BE2C (cell line): ENCODE measurements at regions not wholly inside any gene's neighbourhood (a gene's known extent, or its start where the extent isn't known, plus 50 kb on each side); places are given as distances from the start of the nearest gene placed in this dataset.

Experiments used
- DNase-seq: peaks from one replicate; pipeline ENCODE4 v3.0.0-alpha.2; 2020
- H3K27me3 ChIP-seq: fragments of 250-450 bp; sonication (Bioruptor Pico); 2 replicates; pipeline ENCODE4 v1.5.1; 2020; ENCODE audit warnings: mild to moderate bottlenecking
- H3K36me3 ChIP-seq: fragments of 250-450 bp; sonication (Bioruptor Pico); 2 replicates; pipeline ENCODE4 v1.5.1; 2020; ENCODE audit warnings: mild to moderate bottlenecking
- H3K4me1 ChIP-seq: fragments of 250-450 bp; sonication (Bioruptor Pico); 2 replicates; pipeline ENCODE4 v1.5.1; 2020
- H3K4me3 ChIP-seq: 2 replicates; pipeline ENCODE4 v1.5.1; 2011; ENCODE audit warnings: low read depth, low read length
- H3K9me3 ChIP-seq: fragments of 250-450 bp; sonication (Bioruptor Pico); 2 replicates; pipeline ENCODE4 v1.5.1; 2020
- TF ChIP-seq, protein P1 (sequence below): IDR thresholded peaks from 2 replicates; pipeline ENCODE4 v1.5.1; 2012; ENCODE audit warnings: mild to moderate bottlenecking, low read depth, low read length

DNA sequence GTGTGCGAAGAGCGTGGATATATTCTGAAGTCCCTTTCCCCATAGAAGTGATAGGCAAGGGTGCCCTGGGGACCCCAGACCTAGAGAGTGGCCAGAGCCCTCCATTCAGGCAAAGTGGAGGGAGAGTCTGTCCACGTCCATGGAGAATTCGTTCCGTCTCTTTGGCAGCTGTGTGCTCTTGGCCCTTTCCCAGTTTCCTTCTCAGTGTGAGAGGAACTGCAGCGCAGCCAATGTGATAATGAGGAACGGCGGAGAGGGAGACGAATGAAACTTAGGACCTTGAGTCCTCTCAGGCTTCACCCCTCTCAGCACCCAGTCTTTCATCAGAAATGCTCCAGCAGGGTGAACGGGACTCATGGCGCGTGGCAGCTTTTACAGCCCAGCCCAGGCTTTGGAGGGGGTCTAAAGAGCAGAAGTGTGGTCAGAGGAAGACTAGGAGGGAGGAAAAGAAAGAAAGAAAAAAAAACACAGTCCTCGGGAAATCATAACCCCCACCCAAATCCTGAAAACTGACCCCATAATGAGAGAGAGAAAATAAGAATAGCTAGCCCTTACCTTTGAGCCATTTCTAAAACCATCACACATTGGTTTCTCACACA, 95.0 kb upstream of the RIOK3 start:
- no peak for DNase-seq
- Histone ChIP-seq H3K4me1 (no peaks in the 10 kb centered on the region), H3K27me3 (no peaks in the 10 kb centered on the region), H3K36me3 (no peaks in the 10 kb centered on the region), H3K9me3 (no peaks in the 10 kb centered on the region), H3K4me3 (no peak overlapping the region)
- TF ChIP-seq, protein P1, sequence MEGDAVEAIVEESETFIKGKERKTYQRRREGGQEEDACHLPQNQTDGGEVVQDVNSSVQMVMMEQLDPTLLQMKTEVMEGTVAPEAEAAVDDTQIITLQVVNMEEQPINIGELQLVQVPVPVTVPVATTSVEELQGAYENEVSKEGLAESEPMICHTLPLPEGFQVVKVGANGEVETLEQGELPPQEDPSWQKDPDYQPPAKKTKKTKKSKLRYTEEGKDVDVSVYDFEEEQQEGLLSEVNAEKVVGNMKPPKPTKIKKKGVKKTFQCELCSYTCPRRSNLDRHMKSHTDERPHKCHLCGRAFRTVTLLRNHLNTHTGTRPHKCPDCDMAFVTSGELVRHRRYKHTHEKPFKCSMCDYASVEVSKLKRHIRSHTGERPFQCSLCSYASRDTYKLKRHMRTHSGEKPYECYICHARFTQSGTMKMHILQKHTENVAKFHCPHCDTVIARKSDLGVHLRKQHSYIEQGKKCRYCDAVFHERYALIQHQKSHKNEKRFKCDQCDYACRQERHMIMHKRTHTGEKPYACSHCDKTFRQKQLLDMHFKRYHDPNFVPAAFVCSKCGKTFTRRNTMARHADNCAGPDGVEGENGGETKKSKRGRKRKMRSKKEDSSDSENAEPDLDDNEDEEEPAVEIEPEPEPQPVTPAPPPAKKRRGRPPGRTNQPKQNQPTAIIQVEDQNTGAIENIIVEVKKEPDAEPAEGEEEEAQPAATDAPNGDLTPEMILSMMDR, result no peak

GRCh38 chr18:23359421-23359820, 93.7 kb upstream of the RIOK3 start:
- TF ChIP-seq, protein P1, result no peak
- Histone ChIP-seq H3K9me3 (no peaks in the 10 kb centered on the region), H3K27me3 (no peaks in the 10 kb centered on the region), H3K4me3 (no peak overlapping the region), H3K4me1 (no peaks in the 10 kb centered on the region), H3K36me3 (no peaks in the 10 kb centered on the region)
- no peak for DNase-seq

DNA sequence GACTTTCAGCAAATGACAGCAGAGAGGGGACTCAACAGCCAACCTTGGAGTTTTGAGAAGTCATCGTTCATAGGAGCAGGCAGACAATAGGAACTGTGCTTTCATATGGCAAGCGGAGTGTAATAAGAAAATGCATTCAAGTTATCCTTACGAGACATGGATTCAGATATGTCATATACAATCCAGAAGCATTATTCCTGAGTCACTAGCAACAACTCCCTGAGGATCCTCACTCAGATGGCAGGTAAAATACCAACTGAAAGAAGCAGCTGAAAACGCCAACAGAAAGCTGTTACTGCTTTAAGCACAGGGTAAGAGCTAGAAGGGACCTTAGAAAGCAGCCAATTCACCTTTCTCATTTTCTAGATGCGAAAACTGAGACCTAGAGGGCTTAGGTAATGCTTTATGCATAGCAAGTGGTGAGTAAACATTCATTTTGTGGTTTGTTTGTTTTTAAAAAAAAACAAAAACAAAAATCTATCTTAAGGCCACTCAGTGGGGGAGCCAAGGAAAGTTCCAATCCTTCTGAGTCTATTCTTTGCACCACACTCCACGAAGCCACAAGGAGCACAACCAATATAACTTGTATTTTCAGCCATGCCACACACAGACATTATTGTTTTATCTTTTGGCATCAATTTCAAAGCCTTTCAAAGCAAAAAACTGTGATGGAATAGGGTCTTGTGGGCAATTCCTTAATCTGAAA, 89.1 kb upstream of the RIOK3 start:
- Histone ChIP-seq H3K4me3 (no peak overlapping the region), H3K9me3 (no peaks in the 10 kb centered on the region), H3K4me1 (no peaks in the 10 kb centered on the region), H3K27me3 (no peaks in the 10 kb centered on the region), H3K36me3 (no peaks in the 10 kb centered on the region)
- no peak for DNase-seq
- TF ChIP-seq, protein P1, result no peak

- H3K36me3 ChIP-seq, result no peaks in the 10 kb centered on the region
- H3K4me3 ChIP-seq, result no peak overlapping the region
- DNase-seq, result no peak
- TF ChIP-seq, protein P1, result no peak
- no peaks in the 10 kb centered on the region for H3K9me3 ChIP-seq
- no peaks in the 10 kb centered on the region for H3K27me3 ChIP-seq
- no peaks in the 10 kb centered on the region for H3K4me1 ChIP-seq
These were observed 87.5 kb upstream of the RIOK3 start for GRCh38 chr18:23365602-23366001.

DNA sequence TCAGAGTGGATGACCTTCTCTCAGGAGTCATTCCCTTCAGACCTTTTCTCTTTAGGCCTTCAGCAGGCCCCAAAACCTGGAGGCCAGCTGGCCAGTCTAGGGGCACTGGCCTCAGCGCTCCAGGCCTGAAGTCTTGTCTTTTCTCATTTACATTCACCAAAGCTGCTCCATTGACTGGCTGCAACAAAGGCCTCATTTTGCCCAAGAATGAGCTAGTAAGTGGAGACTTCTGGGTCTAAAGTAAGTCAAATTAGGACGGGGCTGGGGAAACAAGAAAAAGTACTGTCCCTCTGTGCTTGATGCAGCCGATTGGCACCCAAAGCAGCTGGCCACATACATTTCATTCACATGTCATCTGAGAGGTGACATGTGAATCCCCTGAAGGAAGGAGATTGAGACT, 83.8 kb upstream of the RIOK3 start:
- H3K4me1 ChIP-seq, result no peaks in the 10 kb centered on the region
- H3K36me3 ChIP-seq, result no peaks in the 10 kb centered on the region
- no peaks in the 10 kb centered on the region for H3K9me3 ChIP-seq
- DNase-seq, result no peak
- TF ChIP-seq, protein P1, result no peak
- no peaks in the 10 kb centered on the region for H3K27me3 ChIP-seq
- H3K4me3 ChIP-seq, result no peak overlapping the region

DNA sequence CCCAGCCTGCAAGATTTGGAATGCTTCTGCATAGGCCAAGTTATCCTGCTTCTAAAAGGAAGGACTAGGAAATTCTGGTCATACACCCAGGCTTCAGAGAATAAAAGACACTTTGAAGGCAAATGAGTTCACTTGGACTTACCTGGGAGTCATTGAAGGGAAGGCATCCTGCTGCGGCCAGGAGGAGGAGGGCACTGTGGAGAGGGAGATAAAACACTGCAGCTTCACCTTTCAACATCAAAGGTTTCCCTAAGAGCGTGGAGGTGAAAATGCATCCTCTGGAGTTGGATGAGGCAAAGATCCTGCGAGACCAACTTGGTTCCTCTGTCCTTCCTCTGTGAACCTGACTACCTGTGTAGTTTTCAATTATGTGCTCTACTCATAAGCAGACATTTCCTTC, 79.5 kb upstream of the RIOK3 start:
- Histone ChIP-seq H3K4me3 (no peak overlapping the region), H3K36me3 (no peaks in the 10 kb centered on the region), H3K9me3 (no peaks in the 10 kb centered on the region), H3K27me3 (no peaks in the 10 kb centered on the region), H3K4me1 (no peaks in the 10 kb centered on the region)
- DNase-seq, result no peak
- TF ChIP-seq, protein P1, result no peak
